AG04449 (cell line): ENCODE measurements at regions not wholly inside any gene's neighbourhood (a gene's known extent, or its start where the extent isn't known, plus 50 kb on each side); places are given as distances from the start of the nearest gene placed in this dataset.
"Not testable (repeated sequence)": the region's sequence is repeated elsewhere in the genome, so short reads cannot be mapped to it uniquely, and the experiment has no call there.

ENCODE experiments used
- CTCF ChIA-PET: fragments of 350-600 bp; formaldehyde crosslinking; extraction: SDS; loops from one replicate; lab custom pipeline; 2021; ENCODE audit warnings: antibody characterized with exemption; lab: Yijun Ruan, JAX
- POLR2A ChIA-PET: fragments of 400-600, 350-600 bp; formaldehyde crosslinking; extraction: SDS; loops from one replicate; lab custom pipeline; 2020; ENCODE audit warnings: antibody characterized with exemption, inconsistent platforms; lab: Yijun Ruan, JAX
- DNase-seq: peaks from one replicate; pipeline ENCODE4 v3.0.0-alpha.2; 2010; ENCODE audit warnings: low read depth, low spot score
- H3K4me3 ChIP-seq: 2 replicates; pipeline ENCODE4 v1.5.1; 2011; ENCODE audit warnings: low read depth, mild to moderate bottlenecking, control low read depth, low read length
- TF ChIP-seq, protein P1 (sequence below): IDR thresholded peaks from one replicate; pipeline ENCODE4 v1.5.1; 2011; ENCODE audit warnings: mild to moderate bottlenecking, moderate library complexity, low read length, control low read depth, inconsistent platforms; ENCODE audit not compliant: insufficient read depth; ENCODE audit errors: missing control alignments

DNA sequence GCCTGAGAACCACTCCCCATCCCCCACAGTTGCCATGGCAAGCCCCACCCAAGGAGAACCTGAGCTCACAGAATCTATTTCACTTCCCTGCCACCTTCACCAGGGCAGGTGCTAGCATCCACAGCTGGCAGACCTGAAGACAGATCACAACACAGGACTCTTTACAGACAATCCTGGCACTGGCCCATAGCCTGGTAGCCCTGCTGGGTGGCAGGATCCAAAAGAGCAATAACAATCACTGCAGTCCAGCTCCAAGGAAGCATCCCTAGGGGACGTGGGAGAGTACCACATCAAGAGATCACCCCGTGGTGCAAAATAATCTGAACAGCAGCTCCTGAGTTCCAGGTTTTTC is 463.2 kb upstream of the PIK3R1 start:
- ChIA-PET CTCF (no interaction called here), POLR2A (no interaction called here)
- TF ChIP-seq, protein P1, sequence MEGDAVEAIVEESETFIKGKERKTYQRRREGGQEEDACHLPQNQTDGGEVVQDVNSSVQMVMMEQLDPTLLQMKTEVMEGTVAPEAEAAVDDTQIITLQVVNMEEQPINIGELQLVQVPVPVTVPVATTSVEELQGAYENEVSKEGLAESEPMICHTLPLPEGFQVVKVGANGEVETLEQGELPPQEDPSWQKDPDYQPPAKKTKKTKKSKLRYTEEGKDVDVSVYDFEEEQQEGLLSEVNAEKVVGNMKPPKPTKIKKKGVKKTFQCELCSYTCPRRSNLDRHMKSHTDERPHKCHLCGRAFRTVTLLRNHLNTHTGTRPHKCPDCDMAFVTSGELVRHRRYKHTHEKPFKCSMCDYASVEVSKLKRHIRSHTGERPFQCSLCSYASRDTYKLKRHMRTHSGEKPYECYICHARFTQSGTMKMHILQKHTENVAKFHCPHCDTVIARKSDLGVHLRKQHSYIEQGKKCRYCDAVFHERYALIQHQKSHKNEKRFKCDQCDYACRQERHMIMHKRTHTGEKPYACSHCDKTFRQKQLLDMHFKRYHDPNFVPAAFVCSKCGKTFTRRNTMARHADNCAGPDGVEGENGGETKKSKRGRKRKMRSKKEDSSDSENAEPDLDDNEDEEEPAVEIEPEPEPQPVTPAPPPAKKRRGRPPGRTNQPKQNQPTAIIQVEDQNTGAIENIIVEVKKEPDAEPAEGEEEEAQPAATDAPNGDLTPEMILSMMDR, result no peak
- DNase-seq, result no peak
- no peak overlapping the region for H3K4me3 ChIP-seq

DNA sequence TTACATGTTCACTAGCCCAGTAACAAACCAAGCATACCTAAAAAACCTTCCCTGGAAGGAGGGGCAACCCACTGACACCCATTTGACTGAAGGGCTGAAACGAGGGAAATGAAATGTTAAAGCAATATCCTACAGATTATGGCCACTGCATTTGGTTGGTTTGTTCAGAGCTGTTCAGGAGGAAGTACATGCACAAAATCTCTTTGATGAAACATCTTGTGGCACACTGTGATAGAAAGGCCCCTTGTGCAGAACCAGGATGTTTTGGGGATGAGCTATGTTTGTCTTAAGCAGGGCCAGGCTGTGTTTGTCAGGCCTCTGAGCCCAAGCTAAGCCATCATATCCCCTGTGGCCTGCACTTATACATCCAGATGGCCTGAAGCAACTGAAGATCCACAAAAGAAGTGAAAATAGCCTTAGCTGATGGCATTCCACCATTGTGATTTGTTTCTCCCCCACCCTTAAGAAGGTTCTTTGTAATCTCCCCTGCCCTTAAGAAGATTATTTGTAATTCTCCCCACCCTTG is 467.3 kb upstream of the PIK3R1 start:
- no peak for DNase-seq
- H3K4me3 ChIP-seq, result no peak overlapping the region
- ChIA-PET CTCF (no interaction called here), POLR2A (no interaction called here)
- TF ChIP-seq, protein P1, result no peak

DNA sequence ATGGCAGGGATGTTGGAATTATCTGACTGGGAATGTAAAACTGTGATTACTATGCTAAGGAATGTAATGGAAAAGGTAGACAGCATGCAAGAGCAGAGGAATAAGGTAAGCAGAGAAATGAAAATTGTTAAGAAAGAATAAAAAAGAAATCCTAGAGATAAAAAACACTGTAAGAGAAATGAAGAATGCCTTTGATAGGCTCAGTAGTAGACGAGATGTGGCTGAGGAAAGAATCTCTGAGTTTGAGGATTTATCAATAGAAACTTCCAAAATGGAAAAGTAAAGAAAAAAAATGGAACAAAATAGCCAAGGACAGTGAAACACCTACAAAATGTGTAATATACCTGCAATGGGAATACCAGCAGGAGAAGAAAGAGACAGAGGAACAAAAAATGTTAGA is 468.5 kb upstream of the PIK3R1 start:
- no peak overlapping the region for H3K4me3 ChIP-seq
- no peak for DNase-seq
- TF ChIP-seq, protein P1, result no peak
- POLR2A ChIA-PET, result no interaction called here
- CTCF ChIA-PET, result no interaction called here

DNA sequence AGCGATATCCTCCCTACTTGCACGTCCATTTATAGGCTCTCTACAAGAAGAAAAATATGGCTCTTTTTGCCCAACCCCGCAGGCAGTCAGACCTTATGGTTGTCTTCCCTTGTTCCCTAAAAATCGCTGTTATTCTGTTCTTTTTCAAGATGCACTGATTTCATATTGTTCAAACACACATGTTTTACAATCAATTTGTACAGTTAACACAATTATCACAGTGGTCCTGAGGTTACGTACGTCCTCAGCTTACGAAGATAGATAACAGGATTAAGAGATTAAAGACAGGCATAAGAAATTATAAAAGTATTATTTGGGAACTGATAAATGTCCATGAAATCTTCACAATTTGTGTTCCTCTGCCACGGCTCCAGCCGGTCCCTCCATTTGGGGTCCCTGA is 468.9 kb upstream of the PIK3R1 start:
- DNase-seq, CTCF ChIA-PET, H3K4me3 ChIP-seq, POLR2A ChIA-PET: not testable (repeated sequence)

DNA sequence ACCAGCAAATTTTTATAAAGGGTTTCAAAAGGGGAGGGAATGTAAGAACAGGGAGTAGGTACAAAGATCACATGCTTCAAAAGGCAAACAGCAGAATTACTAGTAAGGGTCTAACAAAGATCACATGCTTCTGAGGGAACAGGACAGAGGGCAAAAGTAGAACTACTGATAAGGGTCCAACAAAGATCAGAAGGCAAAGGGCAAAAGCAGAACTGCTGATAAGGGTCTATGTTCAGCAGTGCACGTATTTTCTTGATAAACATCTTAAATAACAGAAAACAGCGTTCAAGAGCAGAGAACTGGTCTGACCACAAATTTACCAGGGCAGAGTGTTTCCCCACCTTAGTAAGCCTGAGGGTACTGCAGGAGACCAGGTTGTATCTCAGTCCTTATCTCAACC is 469.5 kb upstream of the PIK3R1 start:
- CTCF ChIA-PET, result no interaction called here
- no peak for DNase-seq
- no peak overlapping the region for H3K4me3 ChIP-seq
- TF ChIP-seq, protein P1, result no peak
- POLR2A ChIA-PET, result no interaction called here

DNA sequence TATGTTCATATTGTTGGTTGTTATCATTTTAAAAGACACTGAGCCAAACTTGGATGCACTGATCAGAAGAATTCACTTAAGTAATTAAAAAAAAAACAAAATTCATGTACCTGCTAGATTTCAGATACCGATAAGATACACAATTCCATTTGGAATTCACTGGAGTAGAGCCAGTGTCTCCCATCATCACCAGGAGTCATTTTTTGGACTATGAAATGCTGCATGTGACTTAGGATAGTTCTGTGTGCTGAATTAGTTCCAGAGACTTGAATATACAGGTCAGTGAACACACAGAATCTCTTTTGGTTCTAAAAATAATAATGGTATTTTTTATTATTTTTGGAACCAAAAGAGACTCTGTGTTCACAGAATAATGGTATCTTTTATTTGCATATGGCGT is 482.6 kb upstream of the PIK3R1 start:
- no peak for DNase-seq
- no peak overlapping the region for H3K4me3 ChIP-seq
- CTCF ChIA-PET, result no interaction called here
- TF ChIP-seq, protein P1, result no peak
- POLR2A ChIA-PET, result no interaction called here

DNA sequence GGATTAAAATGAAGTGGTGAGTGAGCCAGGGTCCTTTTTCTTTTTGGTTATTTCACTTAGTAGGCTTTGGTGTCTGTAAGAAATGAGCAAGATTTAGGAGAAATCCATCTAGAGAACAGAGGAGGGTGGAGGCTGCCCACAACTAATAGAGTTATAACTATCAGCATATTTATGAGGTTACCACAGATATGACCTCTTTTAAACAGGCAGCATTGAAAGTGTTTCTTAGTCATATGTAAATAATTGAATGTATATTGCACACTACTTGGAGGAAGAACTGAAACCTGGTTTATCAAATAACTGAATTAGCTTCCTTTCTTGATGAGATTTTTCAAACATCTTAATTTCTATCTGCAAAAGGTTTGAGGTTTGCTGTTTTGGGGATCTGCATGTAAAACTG is 483.1 kb upstream of the PIK3R1 start:
- CTCF ChIA-PET, result no interaction called here
- no peak overlapping the region for H3K4me3 ChIP-seq
- POLR2A ChIA-PET, result no interaction called here
- DNase-seq, result no peak
- TF ChIP-seq, protein P1, result no peak
